Mammary epithelial cell (primary cell): ENCODE measurements at regions not wholly inside any gene's neighbourhood (a gene's known extent, or its start where the extent isn't known, plus 50 kb on each side); places are given as distances from the start of the nearest gene placed in this dataset.

ENCODE experiments used
- EZH2 ChIP-seq: IDR thresholded peaks from 2 replicates; pipeline ENCODE4 v1.6.1; 2012; ENCODE audit warnings: low read length, inconsistent platforms, borderline replicate concordance
- TF ChIP-seq, protein P1 (sequence below), 2 donors: IDR thresholded peaks in 1 of 2; conservative IDR thresholded peaks in 1 of 2; 2 replicates each; pipeline ENCODE4 v1.5.1; 2011 to 2012; ENCODE audit warnings: inconsistent platforms in 2 of 2, low read length in 2 of 2, mild to moderate bottlenecking in 2 of 2, control low read depth in 1 of 2, low read depth in 1 of 2; ENCODE audit not compliant: insufficient read depth in 1 of 2; ENCODE audit errors: extremely low read depth in 1 of 2

DNA sequence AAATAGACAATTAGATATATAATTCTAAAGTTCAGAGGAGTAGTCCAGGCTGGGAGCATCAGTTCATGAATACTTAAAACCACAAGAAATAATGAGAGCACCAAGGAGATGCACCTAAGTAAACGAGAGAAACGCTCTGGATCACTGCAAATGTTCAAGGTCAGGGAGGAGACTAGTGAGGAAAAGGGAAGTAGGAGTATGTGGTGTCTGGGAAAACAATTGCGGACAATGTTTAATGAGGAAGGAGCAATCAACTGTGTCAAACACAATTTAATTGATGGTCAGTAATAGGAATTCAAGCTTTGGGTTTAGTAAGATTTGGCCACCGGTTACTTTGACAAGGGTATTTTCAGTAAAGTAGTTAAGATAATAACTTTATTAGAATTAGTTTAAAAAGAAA is 652.2 kb downstream of the DACH1 start:
- TF ChIP-seq, protein P1, sequence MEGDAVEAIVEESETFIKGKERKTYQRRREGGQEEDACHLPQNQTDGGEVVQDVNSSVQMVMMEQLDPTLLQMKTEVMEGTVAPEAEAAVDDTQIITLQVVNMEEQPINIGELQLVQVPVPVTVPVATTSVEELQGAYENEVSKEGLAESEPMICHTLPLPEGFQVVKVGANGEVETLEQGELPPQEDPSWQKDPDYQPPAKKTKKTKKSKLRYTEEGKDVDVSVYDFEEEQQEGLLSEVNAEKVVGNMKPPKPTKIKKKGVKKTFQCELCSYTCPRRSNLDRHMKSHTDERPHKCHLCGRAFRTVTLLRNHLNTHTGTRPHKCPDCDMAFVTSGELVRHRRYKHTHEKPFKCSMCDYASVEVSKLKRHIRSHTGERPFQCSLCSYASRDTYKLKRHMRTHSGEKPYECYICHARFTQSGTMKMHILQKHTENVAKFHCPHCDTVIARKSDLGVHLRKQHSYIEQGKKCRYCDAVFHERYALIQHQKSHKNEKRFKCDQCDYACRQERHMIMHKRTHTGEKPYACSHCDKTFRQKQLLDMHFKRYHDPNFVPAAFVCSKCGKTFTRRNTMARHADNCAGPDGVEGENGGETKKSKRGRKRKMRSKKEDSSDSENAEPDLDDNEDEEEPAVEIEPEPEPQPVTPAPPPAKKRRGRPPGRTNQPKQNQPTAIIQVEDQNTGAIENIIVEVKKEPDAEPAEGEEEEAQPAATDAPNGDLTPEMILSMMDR (conservative IDR thresholded peaks at IDR 0.05 in 1 of 2, IDR thresholded peaks at IDR 0.05 in 1 of 2; ENCODE audit: extremely low read depth in 1 of 2, insufficient read depth in 1 of 2, low read depth in 1 of 2, low read length in 2 of 2): no peak
- TF ChIP-seq EZH2: no peak
